ENCODE measurements at regions not wholly inside any gene's neighbourhood (a gene's known extent, or its start where the extent isn't known, plus 50 kb on each side); places are given as distances from the start of the nearest gene placed in this dataset.
A peak's percentile ranks its signal among the peaks of the same experiment; 100 is the strongest.

- DNase-seq: no peak
Observed at GRCh38 chr6:40740518-40740917, 153.4 kb upstream of the LRFN2 start.

- DNase-seq: no peak
Observed at GRCh38 chr6:40738551-40739193, 151.5 kb upstream of the LRFN2 start.

- no peak for DNase-seq
Observed at GRCh38 chr6:40735521-40735920, 148.4 kb upstream of the LRFN2 start.

GRCh38 chr6:40735121-40735520 lies 148.0 kb upstream of the LRFN2 start:
- no peak for DNase-seq

- DNase-seq: no peak
Observed at GRCh38 chr6:40734607-40735006, 147.4 kb upstream of the LRFN2 start.

- no peak for DNase-seq
Observed at GRCh38 chr6:40733770-40734396, 146.7 kb upstream of the LRFN2 start.

GRCh38 chr6:40733290-40733689 lies 146.1 kb upstream of the LRFN2 start:
- DNase-seq: no peak

- no peak for DNase-seq
Observed at GRCh38 chr6:40732878-40733277, 145.7 kb upstream of the LRFN2 start.

GRCh38 chr6:40728643-40729042 lies 141.5 kb upstream of the LRFN2 start:
- DNase-seq: no peak

GRCh38 chr6:40727271-40727670 lies 140.1 kb upstream of the LRFN2 start:
- peak; percentile 79 for DNase-seq

GRCh38 chr6:40726853-40727252 lies 139.7 kb upstream of the LRFN2 start:
- DNase-seq: no peak

GRCh38 chr6:40725390-40725789 lies 138.2 kb upstream of the LRFN2 start:
- DNase-seq: no peak

- no peak for DNase-seq
Observed at GRCh38 chr6:40724886-40725285, 137.7 kb upstream of the LRFN2 start.

- DNase-seq: no peak
Observed at GRCh38 chr6:40723967-40724366, 136.8 kb upstream of the LRFN2 start.

- DNase-seq: no peak
Observed at GRCh38 chr6:40722553-40723258, 135.5 kb upstream of the LRFN2 start.

GRCh38 chr6:40722091-40722490 lies 134.9 kb upstream of the LRFN2 start:
- DNase-seq: no peak

- DNase-seq: no peak
Observed at GRCh38 chr6:40721271-40721952, 134.2 kb upstream of the LRFN2 start.

- DNase-seq: no peak
Observed at GRCh38 chr6:40720375-40720748, 133.2 kb upstream of the LRFN2 start.

- DNase-seq: no peak
Observed at GRCh38 chr6:40719671-40720374, 132.7 kb upstream of the LRFN2 start.

GRCh38 chr6:40718401-40718800 lies 131.2 kb upstream of the LRFN2 start:
- DNase-seq: no peak

GRCh38 chr6:40717411-40718057 lies 130.4 kb upstream of the LRFN2 start:
- DNase-seq: no peak

GRCh38 chr6:40715570-40716403 lies 128.6 kb upstream of the LRFN2 start:
- DNase-seq: no peak
